Colonic mucosa (tissue), 4 donors: ENCODE measurements at regions not wholly inside any gene's neighbourhood (a gene's known extent, or its start where the extent isn't known, plus 50 kb on each side); places are given as distances from the start of the nearest gene placed in this dataset.

Experiments used
- DNase-seq: peaks from one replicate; pipeline ENCODE4 v3.0.0-alpha.2; 2020
- H3K27ac ChIP-seq: fragments of 200-600 bp; one replicate; pipeline ENCODE4 v1.8.0; 2021
- H3K27me3 ChIP-seq: fragments of 200-600 bp; one replicate; pipeline ENCODE4 v1.8.0; 2021
- H3K36me3 ChIP-seq: fragments of 200-600 bp; one replicate; pipeline ENCODE4 v1.8.0; 2021
- H3K4me1 ChIP-seq: fragments of 200-600 bp; one replicate; pipeline ENCODE4 v1.8.0; 2021; ENCODE audit warnings: mild to moderate bottlenecking
- H3K4me3 ChIP-seq: fragments of 200-600 bp; one replicate; pipeline ENCODE4 v1.8.0; 2021
- H3K9ac ChIP-seq, 2 donors: one replicate each; pipeline ENCODE4 v1.7.0; 2013; ENCODE audit warnings: control low read depth in 2 of 2, low read depth in 2 of 2, low read length in 2 of 2
- H3K9me3 ChIP-seq: fragments of 200-600 bp; one replicate; pipeline ENCODE4 v1.8.0; 2021
- CTCF ChIP-seq: fragments of 200-600 bp; IDR thresholded peaks from one replicate; pipeline ENCODE4 v1.8.0; 2022; ENCODE audit warnings: antibody characterized with exemption, mild to moderate bottlenecking
- intact Hi-C: fragments of 100-400 bp; cut with DNase I; formaldehyde crosslinking; loops from one replicate; pipeline ENCODE4 v1.14.1; 2022
- donor health status: healthy.
- donor health status: DM: no; HTN: no; CAD: no.
- donor health status: DM: no; HTN: no; CAD: no.

DNA sequence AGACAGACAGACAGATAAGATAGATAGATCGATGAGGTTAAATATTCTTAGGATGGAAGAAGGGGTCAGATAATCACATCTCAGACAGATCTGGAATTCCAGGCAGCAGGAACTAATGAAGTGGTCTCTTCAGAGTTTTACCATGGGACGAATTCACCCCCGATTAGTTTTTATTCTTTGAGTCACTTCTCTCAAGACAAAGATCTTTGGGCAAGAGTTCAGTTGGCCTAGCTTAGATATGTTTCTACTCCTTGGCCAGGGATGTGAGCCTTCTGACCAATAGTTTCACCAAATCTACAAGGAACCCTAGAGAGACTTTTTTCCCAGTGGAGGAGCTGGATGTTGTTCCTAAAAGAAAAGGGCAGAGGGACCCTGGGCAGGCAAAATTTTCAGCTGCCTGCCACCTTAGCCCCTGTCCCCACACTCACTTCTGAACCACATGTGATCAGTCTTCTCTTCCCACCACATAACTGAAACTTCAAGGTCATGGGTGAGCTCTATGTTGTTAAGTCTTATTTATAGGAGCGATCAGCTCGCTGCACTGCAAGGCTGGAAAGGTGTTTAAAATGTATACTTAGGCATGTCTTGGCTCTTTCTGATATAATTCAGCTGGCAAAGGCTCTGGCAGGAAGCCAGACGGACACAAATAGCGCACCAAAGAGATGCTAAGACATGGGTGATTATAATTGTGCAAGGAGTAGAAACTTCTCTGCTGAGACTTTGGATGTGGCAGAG is 132.9 kb downstream of the PALM2AKAP2 start:
- no peak overlapping the region for H3K4me3 ChIP-seq
- peaks cover 7% of the 10 kb centered on the region for H3K4me1 ChIP-seq
- DNase-seq, result no peak
- no peaks in the 10 kb centered on the region for H3K27me3 ChIP-seq
- H3K9ac ChIP-seq, result no peak overlapping the region
- no peaks in the 10 kb centered on the region for H3K36me3 ChIP-seq
- intact Hi-C loops, result no loop called here
- H3K27ac ChIP-seq, result peak overlapping the region; percentile 14
- TF ChIP-seq CTCF, result no peak
- H3K9me3 ChIP-seq, result no peaks in the 10 kb centered on the region

GRCh38 chr9:109913461-109913810 is 133.4 kb downstream of the PALM2AKAP2 start:
- peaks cover 4% of the 10 kb centered on the region for H3K4me1 ChIP-seq
- no peak overlapping the region for H3K9ac ChIP-seq
- intact Hi-C loops, result no loop called here
- DNase-seq, result no peak
- no peaks in the 10 kb centered on the region for H3K27me3 ChIP-seq
- no peaks in the 10 kb centered on the region for H3K9me3 ChIP-seq
- H3K27ac ChIP-seq, result peak overlapping the region; percentile 14
- no peaks in the 10 kb centered on the region for H3K36me3 ChIP-seq
- no peak overlapping the region for H3K4me3 ChIP-seq
- no peak for TF ChIP-seq CTCF

DNA sequence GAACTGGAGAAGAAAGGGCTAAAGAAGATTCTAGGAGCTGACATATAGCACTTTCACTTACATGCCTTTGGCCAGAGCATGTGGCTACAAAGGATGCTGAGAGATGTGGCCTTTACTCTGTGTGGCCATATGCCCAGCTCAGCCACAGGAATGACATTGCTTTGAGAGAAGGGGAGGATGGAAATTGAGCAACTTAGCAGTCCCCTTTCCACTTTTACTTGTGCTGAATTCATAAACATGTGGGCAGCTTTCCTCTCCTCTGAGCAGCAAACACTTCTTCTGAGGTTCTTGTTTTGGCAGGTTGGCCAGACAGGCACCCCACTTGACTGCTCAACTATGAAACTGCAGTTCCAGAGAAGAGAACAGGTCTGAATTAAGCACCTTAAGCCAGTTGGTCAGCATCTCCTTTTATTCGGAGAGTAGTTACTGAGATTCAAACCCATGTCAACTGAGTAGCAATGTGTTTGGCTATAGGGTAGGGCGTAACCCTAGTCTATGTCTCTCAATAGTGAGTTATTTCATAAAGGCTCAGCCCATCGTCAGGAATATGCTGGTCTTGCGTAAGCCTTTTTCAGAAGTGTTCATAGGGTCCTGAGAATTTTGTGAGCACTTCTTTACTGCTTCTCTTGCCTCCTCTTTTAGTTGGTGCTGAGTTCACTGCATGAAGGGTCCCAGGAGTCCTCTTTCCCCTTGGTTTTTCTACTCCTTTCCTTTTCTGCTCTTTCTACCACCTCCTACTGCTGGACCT is 134.5 kb downstream of the PALM2AKAP2 start:
- no peak overlapping the region for H3K27ac ChIP-seq
- no peak overlapping the region for H3K4me3 ChIP-seq
- intact Hi-C loops, result no loop called here
- DNase-seq, result no peak
- no peaks in the 10 kb centered on the region for H3K9me3 ChIP-seq
- no peak overlapping the region for H3K9ac ChIP-seq
- peaks cover 4% of the 10 kb centered on the region for H3K4me1 ChIP-seq
- no peaks in the 10 kb centered on the region for H3K36me3 ChIP-seq
- TF ChIP-seq CTCF, result no peak
- H3K27me3 ChIP-seq, result no peaks in the 10 kb centered on the region

DNA sequence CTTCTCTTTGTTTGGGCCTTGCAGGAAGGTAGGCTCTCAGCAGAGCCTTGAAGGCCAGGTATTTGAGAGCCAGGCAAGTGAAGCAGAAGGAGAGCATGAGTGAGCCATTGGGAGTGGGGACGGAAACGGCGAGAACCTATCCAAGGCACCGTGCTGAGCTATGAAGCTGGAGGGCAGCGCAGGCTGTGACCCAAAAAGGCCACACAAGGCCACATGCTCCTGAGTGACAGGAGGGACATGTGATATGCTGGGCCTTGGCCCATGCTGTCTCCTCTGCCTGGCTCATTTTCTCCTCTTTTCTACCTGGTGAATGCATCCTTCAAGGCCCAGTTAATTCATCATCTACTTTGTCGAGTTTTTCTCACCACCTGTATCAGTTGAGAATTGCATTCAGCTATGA is 136.3 kb downstream of the PALM2AKAP2 start:
- H3K36me3 ChIP-seq, result no peaks in the 10 kb centered on the region
- H3K9ac ChIP-seq, result no peak overlapping the region
- intact Hi-C loops, result no loop called here
- peaks cover 3% of the 10 kb centered on the region for H3K4me1 ChIP-seq
- H3K4me3 ChIP-seq, result no peak overlapping the region
- no peak overlapping the region for H3K27ac ChIP-seq
- TF ChIP-seq CTCF, result no peak
- DNase-seq, result no peak
- no peaks in the 10 kb centered on the region for H3K27me3 ChIP-seq
- no peaks in the 10 kb centered on the region for H3K9me3 ChIP-seq

DNA sequence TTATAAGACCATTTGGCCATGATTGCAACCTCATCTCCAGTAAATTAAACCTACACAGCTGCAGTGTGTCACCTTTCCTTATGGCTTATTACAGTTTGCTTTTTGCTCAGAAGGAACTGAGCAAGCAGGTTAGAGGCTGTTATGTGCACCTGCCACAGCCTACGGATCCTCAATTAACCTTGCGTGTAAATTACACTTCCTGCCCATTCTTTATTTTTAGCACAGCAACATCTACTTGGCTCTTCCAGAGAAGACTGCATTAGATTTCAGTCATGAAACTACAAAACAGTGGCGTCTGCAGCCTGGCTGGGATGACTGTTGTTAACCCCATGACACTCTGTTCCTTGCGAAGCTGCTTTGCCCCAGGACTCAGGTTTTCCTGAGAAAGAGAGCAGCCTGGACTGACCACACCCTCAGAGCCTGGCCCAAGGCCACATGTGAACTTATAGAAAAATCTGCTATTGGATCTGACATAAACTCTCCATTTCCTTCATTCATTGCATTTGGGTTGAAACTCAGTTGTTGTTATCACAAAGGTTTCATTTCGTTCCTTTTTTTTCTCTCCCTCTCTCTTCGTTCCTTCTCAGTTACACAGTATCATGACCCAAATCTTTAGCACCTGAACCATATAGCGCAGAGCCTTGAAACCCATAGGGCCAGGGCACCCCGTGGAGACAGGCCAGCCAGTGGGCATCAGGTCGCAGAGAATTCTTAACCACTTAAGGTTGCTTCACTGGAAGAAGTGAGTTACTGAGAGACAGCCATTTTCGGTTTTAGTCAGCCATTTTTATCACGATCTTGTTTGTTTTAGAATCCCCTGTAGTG is 138.6 kb downstream of the PALM2AKAP2 start:
- peak overlapping the region; percentile 77 for H3K27ac ChIP-seq
- no peaks in the 10 kb centered on the region for H3K9me3 ChIP-seq
- intact Hi-C loops, result no loop called here
- H3K27me3 ChIP-seq, result no peaks in the 10 kb centered on the region
- no peaks in the 10 kb centered on the region for H3K36me3 ChIP-seq
- H3K4me1 ChIP-seq, result no peaks in the 10 kb centered on the region
- DNase-seq, result peak; percentile 71
- TF ChIP-seq CTCF, result no peak
- H3K4me3 ChIP-seq, result no peak overlapping the region
- peak overlapping the region in 1 of 2 donors; percentile 69 for H3K9ac ChIP-seq
